Left lung (tissue), 4 donors: ENCODE measurements at regions not wholly inside any gene's neighbourhood (a gene's known extent, or its start where the extent isn't known, plus 50 kb on each side); places are given as distances from the start of the nearest gene placed in this dataset.

Experiments used
- ATAC-seq: fragments of 200-7000 bp; cut with Tn5 transposase; one replicate; pipeline ENCODE4 v1.9.1; 2020; ENCODE audit warnings: moderate library complexity
- DNase-seq, 4 donors: peaks; one replicate each; pipeline ENCODE4 v3.0.0-alpha.2; 2013 to 2020
- H3K27ac ChIP-seq, 2 donors: fragments of 200-600 bp; sonication (generic) in 1 of 2; one replicate each; pipeline versions ENCODE4 v1.5.0 to v1.8.0; 2020 to 2021
- H3K27me3 ChIP-seq, 2 donors: fragments of 200-600 bp; sonication (generic) in 1 of 2; one replicate each; pipeline versions ENCODE4 v1.5.0 to v1.8.0; 2020 to 2021
- H3K36me3 ChIP-seq, 2 donors: fragments of 200-600 bp; sonication (generic) in 1 of 2; one replicate each; pipeline versions ENCODE4 v1.5.0 to v1.8.0; 2020 to 2021
- H3K4me1 ChIP-seq, 2 donors: fragments of 200-600 bp; one replicate each; pipeline ENCODE4 v1.8.0; 2021
- H3K4me3 ChIP-seq, 2 donors: fragments of 200-600 bp; sonication (generic) in 1 of 2; one replicate each; pipeline versions ENCODE4 v1.5.0 to v1.8.0; 2020 to 2021; ENCODE audit warnings: mild to moderate bottlenecking in 1 of 2
- H3K9me3 ChIP-seq, 2 donors: fragments of 200-600 bp; sonication (generic) in 1 of 2; one replicate each; pipeline versions ENCODE4 v1.5.0 to v1.8.0; 2020 to 2021
- CTCF ChIP-seq, 2 donors: fragments of 200-600 bp; sonication (generic) in 1 of 2; IDR thresholded peaks; one replicate each; pipeline versions ENCODE4 v1.5.0 to v1.8.0; 2021; ENCODE audit warnings: antibody characterized with exemption in 2 of 2
- intact Hi-C, 2 donors: fragments of 100-400 bp; cut with DNase I; formaldehyde crosslinking; loops; one replicate each; pipeline versions ENCODE4 v1.11.2 to v1.14.2; 2022
- donor health status: DM: no; HTN: yes; CAD: no.
- donor health status: DM: no; HTN: no; CAD: no.

- Histone ChIP-seq H3K9me3 (peaks cover 0 to 48% of the 10 kb centered on the region in 2 donors), H3K27me3 (no peaks in the 10 kb centered on the region), H3K4me3 (no peak overlapping the region), H3K27ac (no peak overlapping the region), H3K4me1 (no peaks in the 10 kb centered on the region), H3K36me3 (no peaks in the 10 kb centered on the region)
- intact Hi-C loops, result no loop called here
- DNase-seq, result no peak
- ATAC-seq, result no peak
- TF ChIP-seq CTCF (IDR thresholded peaks at IDR 0.05), result no peak
Observed at GRCh38 chr4:91824773-91825172, 479.0 kb upstream of the GRID2 start.

GRCh38 chr4:91826186-91826585 lies 477.6 kb upstream of the GRID2 start:
- no peak overlapping the region for H3K27ac ChIP-seq
- TF ChIP-seq CTCF (IDR thresholded peaks at IDR 0.05), result no peak
- DNase-seq (no peak), ATAC-seq (no peak)
- H3K27me3 ChIP-seq, result no peaks in the 10 kb centered on the region
- H3K36me3 ChIP-seq, result no peaks in the 10 kb centered on the region
- intact Hi-C loops, result no loop called here
- peaks cover 0 to 42% of the 10 kb centered on the region in 2 donors for H3K9me3 ChIP-seq
- H3K4me1 ChIP-seq, result no peaks in the 10 kb centered on the region
- no peak overlapping the region for H3K4me3 ChIP-seq

- H3K27me3 ChIP-seq, result no peaks in the 10 kb centered on the region
- intact Hi-C loops, result no loop called here
- TF ChIP-seq CTCF (IDR thresholded peaks at IDR 0.05), result no peak
- no peaks in the 10 kb centered on the region for H3K4me1 ChIP-seq
- H3K36me3 ChIP-seq, result no peaks in the 10 kb centered on the region
- H3K27ac ChIP-seq, result no peak overlapping the region
- H3K9me3 ChIP-seq, result peaks cover 0 to 47% of the 10 kb centered on the region in 2 donors
- H3K4me3 ChIP-seq, result no peak overlapping the region
- ATAC-seq, result no peak
- no peak for DNase-seq
Observed at GRCh38 chr4:91827914-91828313, 475.9 kb upstream of the GRID2 start.

- Histone ChIP-seq H3K9me3 (peaks cover 0 to 54% of the 10 kb centered on the region in 2 donors), H3K4me1 (no peaks in the 10 kb centered on the region), H3K27ac (no peak overlapping the region), H3K27me3 (no peaks in the 10 kb centered on the region), H3K36me3 (no peaks in the 10 kb centered on the region), H3K4me3 (no peak overlapping the region)
- DNase-seq, result no peak
- no peak for ATAC-seq
- no peak for TF ChIP-seq CTCF (IDR thresholded peaks at IDR 0.05)
- intact Hi-C loops, result no loop called here
Observed at GRCh38 chr4:91829531-91829930, 474.2 kb upstream of the GRID2 start.

GRCh38 chr4:91830681-91831395 lies 472.9 kb upstream of the GRID2 start:
- DNase-seq, result no peak
- Histone ChIP-seq H3K4me1 (no peaks in the 10 kb centered on the region), H3K27ac (no peak overlapping the region), H3K27me3 (no peaks in the 10 kb centered on the region), H3K36me3 (no peaks in the 10 kb centered on the region), H3K9me3 (peaks cover 0 to 43% of the 10 kb centered on the region in 2 donors), H3K4me3 (no peak overlapping the region)
- no peak for ATAC-seq
- intact Hi-C loops, result no loop called here
- no peak for TF ChIP-seq CTCF (IDR thresholded peaks at IDR 0.05)
